H9 (cell line): ENCODE measurements at regions not wholly inside any gene's neighbourhood (a gene's known extent, or its start where the extent isn't known, plus 50 kb on each side); places are given as distances from the start of the nearest gene placed in this dataset.

Source experiments
- DNase-seq: peaks from one replicate; pipeline ENCODE4 v3.0.0-alpha.2; 2017
- H2AFZ ChIP-seq: one replicate; pipeline ENCODE4 v1.6.1; 2013; ENCODE audit warnings: mild to moderate bottlenecking, low read length, control low read depth, moderate library complexity
- H2AK5ac ChIP-seq: 2 replicates; pipeline ENCODE4 v1.6.1; 2013; ENCODE audit warnings: low read length, control low read depth, mixed read lengths; ENCODE audit not compliant: insufficient read length
- H2BK120ac ChIP-seq: one replicate; pipeline ENCODE4 v1.6.1; 2013; ENCODE audit warnings: low read depth, mild to moderate bottlenecking, low read length, control low read depth, inconsistent platforms; ENCODE audit not compliant: poor library complexity, severe bottlenecking
- H2BK12ac ChIP-seq: 2 replicates; pipeline ENCODE4 v1.6.1; 2013; ENCODE audit warnings: low read length, control low read depth, mixed read lengths, low read depth; ENCODE audit not compliant: insufficient read length
- H2BK15ac ChIP-seq: 2 replicates; pipeline ENCODE4 v1.6.1; 2013; ENCODE audit warnings: low read depth, low read length, control low read depth
- H2BK20ac ChIP-seq: one replicate; pipeline ENCODE4 v1.6.1; 2013; ENCODE audit warnings: low read depth, mild to moderate bottlenecking, low read length, control low read depth, inconsistent platforms; ENCODE audit not compliant: poor library complexity, severe bottlenecking
- H2BK5ac ChIP-seq: 2 replicates; pipeline ENCODE4 v1.6.1; 2013; ENCODE audit warnings: low read length, control low read depth, mixed read lengths; ENCODE audit not compliant: insufficient read length
- H3K14ac ChIP-seq: 2 replicates; pipeline ENCODE4 v1.6.1; 2013; ENCODE audit warnings: low read length, control low read depth; ENCODE audit not compliant: insufficient read depth
- H3K18ac ChIP-seq: 2 replicates; pipeline ENCODE4 v1.6.1; 2013; ENCODE audit warnings: low read depth, mild to moderate bottlenecking, mixed read lengths, low read length, control low read depth; ENCODE audit not compliant: insufficient read length
- H3K23ac ChIP-seq: 2 replicates; pipeline ENCODE4 v1.6.1; 2013; ENCODE audit warnings: low read length, control low read depth, mixed read lengths, low read depth; ENCODE audit not compliant: insufficient read length
- H3K23me2 ChIP-seq: 2 replicates; pipeline ENCODE4 v1.6.1; 2013; ENCODE audit warnings: low read depth, mild to moderate bottlenecking, mixed read lengths, low read length, control low read depth; ENCODE audit not compliant: insufficient read length, poor library complexity, severe bottlenecking
- H3K27ac ChIP-seq: 2 replicates; pipeline ENCODE4 v1.5.1; 2013; ENCODE audit warnings: low read length, control low read depth, mixed read lengths, low read depth; ENCODE audit not compliant: insufficient read length
- H3K27me3 ChIP-seq: 2 replicates; pipeline ENCODE4 v1.6.1; 2013; ENCODE audit warnings: low read length, control low read depth, inconsistent platforms; ENCODE audit not compliant: insufficient read depth
- H3K4ac ChIP-seq: 2 replicates; pipeline ENCODE4 v1.6.1; 2013; ENCODE audit warnings: low read depth, mild to moderate bottlenecking, control low read depth, inconsistent platforms, low read length, moderate library complexity
- H3K4me1 ChIP-seq: 2 replicates; pipeline ENCODE4 v1.6.1; 2013; ENCODE audit warnings: low read length, control low read depth, inconsistent platforms; ENCODE audit not compliant: insufficient read depth
- H3K4me2 ChIP-seq: 2 replicates; pipeline ENCODE4 v1.6.1; 2013; ENCODE audit warnings: low read length, control low read depth, mixed read lengths; ENCODE audit not compliant: insufficient read length, insufficient read depth
- H3K56ac ChIP-seq: 2 replicates; pipeline ENCODE4 v1.6.1; 2013; ENCODE audit warnings: low read depth, mild to moderate bottlenecking, mixed read lengths, low read length, control low read depth; ENCODE audit not compliant: insufficient read length
- H3K79me1 ChIP-seq: 2 replicates; pipeline ENCODE4 v1.6.1; 2013; ENCODE audit warnings: low read depth, mild to moderate bottlenecking, moderate library complexity, low read length, control low read depth, inconsistent platforms; ENCODE audit not compliant: insufficient read depth, poor library complexity, severe bottlenecking
- H3K79me2 ChIP-seq: 2 replicates; pipeline ENCODE4 v1.6.1; 2013; ENCODE audit warnings: low read length, control low read depth, inconsistent platforms; ENCODE audit not compliant: insufficient read depth
- H3K9ac ChIP-seq: 2 replicates; pipeline ENCODE4 v1.6.1; 2013; ENCODE audit warnings: low read length, control low read depth, mixed read lengths; ENCODE audit not compliant: insufficient read length; ENCODE audit errors: extremely low read depth
- H3K9me3 ChIP-seq: one replicate; pipeline ENCODE4 v1.6.1; 2013; ENCODE audit warnings: low read depth, low read length, inconsistent platforms; ENCODE audit not compliant: control insufficient read depth
- H3T11ph ChIP-seq: one replicate; pipeline ENCODE4 v1.6.1; 2013; ENCODE audit warnings: mild to moderate bottlenecking, low read length, control low read depth, inconsistent platforms
- H4K20me1 ChIP-seq: one replicate; pipeline ENCODE4 v1.6.1; 2013; ENCODE audit not compliant: control insufficient read depth, insufficient read length, insufficient read depth
- H4K5ac ChIP-seq: 2 replicates; pipeline ENCODE4 v1.6.1; 2013; ENCODE audit warnings: low read depth, mild to moderate bottlenecking, mixed read lengths, low read length, control low read depth; ENCODE audit not compliant: insufficient read length
- H4K8ac ChIP-seq: replicated peaks from 2 replicates; pipeline ENCODE4 v1.6.1; 2013; ENCODE audit warnings: low read length, control low read depth, mixed read lengths, low read depth; ENCODE audit not compliant: insufficient read length
- H4K91ac ChIP-seq: 2 replicates; pipeline ENCODE4 v1.6.1; 2013; ENCODE audit warnings: low read depth, mild to moderate bottlenecking, moderate library complexity, mixed read lengths, low read length, control low read depth; ENCODE audit not compliant: insufficient read length
- H3K27ac Mint-ChIP-seq, 3 experiments: 2 replicates in 2 of 3; 3 replicates in 1 of 3; pipeline ENCODE4 v1.8.0; 2020 to 2021; ENCODE audit warnings: mixed read lengths in 3 of 3, mild to moderate bottlenecking in 1 of 3, moderate library complexity in 1 of 3
- H3K27me3 Mint-ChIP-seq: 2 replicates; pipeline ENCODE4 v1.8.0; 2021; ENCODE audit warnings: low read depth, mild to moderate bottlenecking, moderate library complexity, mixed read lengths
- H3K36me3 Mint-ChIP-seq, 3 experiments: 2 replicates in 2 of 3; 3 replicates in 1 of 3; pipeline ENCODE4 v1.8.0; 2020 to 2021; ENCODE audit warnings: low read depth in 3 of 3, mixed read lengths in 3 of 3; ENCODE audit not compliant: insufficient read depth in 1 of 3
- H3K4me1 Mint-ChIP-seq, 2 experiments: 2 replicates each; pipeline ENCODE4 v1.8.0; 2020; ENCODE audit warnings: mixed read lengths in 2 of 2
- H3K4me3 Mint-ChIP-seq, 2 experiments: 2 replicates in 1 of 2; 3 replicates in 1 of 2; pipeline ENCODE4 v1.8.0; 2020 to 2021; ENCODE audit warnings: mild to moderate bottlenecking in 2 of 2, mixed read lengths in 2 of 2, moderate library complexity in 1 of 2
- H3K9me3 Mint-ChIP-seq, 2 experiments: 2 replicates in 1 of 2; 3 replicates in 1 of 2; pipeline ENCODE4 v1.8.0; 2020; ENCODE audit warnings: mild to moderate bottlenecking in 2 of 2, mixed read lengths in 2 of 2, moderate library complexity in 1 of 2
- CTCF ChIP-seq: fragments of 200-600 bp; sonication (generic); conservative IDR thresholded peaks from 3 replicates; pipeline ENCODE4 v1.8.0; 2021; ENCODE audit warnings: antibody characterized with exemption, mild to moderate bottlenecking
- WGBS: extraction: QIAGEN DNeasy Blood & Tissue Kit; methylation state at CpG from one replicate; pipeline ENCODE4 v1.1.7; 2013; ENCODE audit warnings: missing lambda C conversion rate, low lambda C conversion rate, mixed read lengths; ENCODE audit not compliant: insufficient read length; ENCODE audit errors: extremely low coverage; 5-methylcytosine and 5-hydroxymethylcytosine counted together

- Histone ChIP-seq H3K79me2 (no peaks in the 10 kb centered on the region), H2AK5ac (no peak overlapping the region), H4K5ac (no peak overlapping the region), H2BK20ac (no peak overlapping the region), H3K27ac (no peak overlapping the region), H3K79me1 (no peaks in the 10 kb centered on the region), H3K9me3 (no peaks in the 10 kb centered on the region), H2BK15ac (no peak overlapping the region), H3K56ac (no peak overlapping the region), H3K18ac (no peak overlapping the region), H3K4ac (no peak overlapping the region), H4K8ac (no peak overlapping the region), H3K27me3 (no peaks in the 10 kb centered on the region), H2AFZ (no peak overlapping the region), H3K23me2 (no peaks in the 10 kb centered on the region), H3K4me1 (no peaks in the 10 kb centered on the region; the same call in 1 of the 2 replicates), H2BK120ac (no peak overlapping the region), H3K4me2 (no peak overlapping the region), H3K23ac (no peak overlapping the region), H3T11ph (no peak overlapping the region), H2BK5ac (no peak overlapping the region), H3K9ac (no peak overlapping the region), H4K91ac (no peak overlapping the region), H3K14ac (no peak overlapping the region), H4K20me1 (no peaks in the 10 kb centered on the region), H2BK12ac (no peak overlapping the region)
- Mint-ChIP-seq H3K27me3 (no peaks in the 10 kb centered on the region), H3K4me1 (peaks cover 4 to 11% of the 10 kb centered on the region in 2 experiments), H3K9me3 (no peaks in the 10 kb centered on the region), H3K4me3 (no peak overlapping the region), H3K36me3 (no peaks in the 10 kb centered on the region), H3K27ac (peak overlapping the region in 1 of 3 experiments; percentile 52; a peak in 1 of 7 replicates)
- no peak for DNase-seq
- WGBS = no CpG with 5 or more reads among the region's 2 CpGs
- no peak for TF ChIP-seq CTCF
These were observed 239.8 kb upstream of the CCL2 start for GRCh38 chr17:34015253-34015652.
